Stimulated activated CD4-positive, alpha-beta T cell treated with anti-CD3 and anti-CD28 coated beads, TNF-alpha, amount 100 ng/mL, for 1 hour (primary cell): ENCODE measurements at regions not wholly inside any gene's neighbourhood (a gene's known extent, or its start where the extent isn't known, plus 50 kb on each side); places are given as distances from the start of the nearest gene placed in this dataset.

ENCODE experiments used
- DNase-seq, 3 donors: peaks; one replicate each; pipeline ENCODE4 v3.0.0-alpha.2; 2020; ENCODE audit warnings: low read depth in 3 of 3, low spot score in 1 of 3

DNA sequence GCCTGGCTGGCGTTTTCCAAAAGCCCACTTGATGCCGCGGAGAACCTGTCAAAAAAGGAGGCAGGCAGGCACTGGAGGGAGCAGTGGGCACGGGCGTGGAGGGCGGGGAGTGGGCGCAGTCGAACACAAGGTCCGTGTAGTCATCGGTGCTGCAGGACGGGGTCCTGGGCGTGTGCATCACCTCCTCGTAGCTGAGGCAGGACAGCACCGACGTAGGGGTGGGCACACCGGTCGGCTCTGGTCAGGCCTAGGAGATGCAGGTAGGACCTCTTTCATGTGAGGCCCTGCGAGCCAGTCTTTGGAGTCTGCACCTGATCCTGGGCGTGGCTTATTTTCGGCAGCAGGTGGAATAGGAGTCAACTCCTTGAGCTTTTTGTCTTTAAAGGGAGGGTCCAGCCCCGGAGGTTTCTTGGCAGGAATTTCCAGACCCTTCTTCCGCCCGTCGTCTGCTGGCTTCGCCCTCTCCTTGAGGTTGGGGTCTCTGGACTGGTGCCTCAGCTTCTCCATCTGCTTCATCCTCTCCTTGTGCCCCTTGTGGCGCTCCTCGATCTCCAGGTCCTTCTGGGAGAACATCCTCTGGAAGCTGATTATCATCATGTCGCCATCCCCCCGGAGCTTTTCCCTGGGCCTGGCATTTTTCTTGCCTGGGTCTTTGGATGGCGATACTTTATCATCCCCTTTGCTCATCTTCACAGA, 892.5 kb upstream of the LRRTM1 start:
- DNase-seq: no peak

DNA sequence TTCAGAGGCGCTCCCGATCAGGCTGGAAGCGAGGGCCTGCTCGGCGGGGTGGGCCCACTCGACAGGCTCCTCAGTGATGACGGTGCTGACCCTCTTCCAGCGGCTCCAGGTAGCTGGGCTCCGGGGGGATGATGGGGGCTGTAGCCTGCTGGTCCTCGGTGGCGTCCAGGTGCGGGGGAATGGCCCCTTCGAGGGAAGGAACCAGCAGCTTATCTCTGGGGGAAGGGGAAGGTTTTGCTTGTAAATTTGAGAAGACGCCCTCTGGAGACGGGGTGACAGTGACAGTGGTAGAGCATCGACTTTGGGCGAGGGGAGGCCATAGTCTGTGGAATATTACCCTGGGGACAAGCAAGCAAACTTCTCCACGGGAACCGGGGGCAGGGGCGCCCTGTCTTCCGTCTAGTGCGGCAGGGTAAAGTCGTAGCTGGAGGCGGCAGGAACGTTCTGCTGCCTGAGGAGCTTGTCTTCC, 891.9 kb upstream of the LRRTM1 start:
- DNase-seq: no peak

- no peak for DNase-seq
Measured at GRCh38 chr2:81195774-81196382, 891.3 kb upstream of the LRRTM1 start.

DNA sequence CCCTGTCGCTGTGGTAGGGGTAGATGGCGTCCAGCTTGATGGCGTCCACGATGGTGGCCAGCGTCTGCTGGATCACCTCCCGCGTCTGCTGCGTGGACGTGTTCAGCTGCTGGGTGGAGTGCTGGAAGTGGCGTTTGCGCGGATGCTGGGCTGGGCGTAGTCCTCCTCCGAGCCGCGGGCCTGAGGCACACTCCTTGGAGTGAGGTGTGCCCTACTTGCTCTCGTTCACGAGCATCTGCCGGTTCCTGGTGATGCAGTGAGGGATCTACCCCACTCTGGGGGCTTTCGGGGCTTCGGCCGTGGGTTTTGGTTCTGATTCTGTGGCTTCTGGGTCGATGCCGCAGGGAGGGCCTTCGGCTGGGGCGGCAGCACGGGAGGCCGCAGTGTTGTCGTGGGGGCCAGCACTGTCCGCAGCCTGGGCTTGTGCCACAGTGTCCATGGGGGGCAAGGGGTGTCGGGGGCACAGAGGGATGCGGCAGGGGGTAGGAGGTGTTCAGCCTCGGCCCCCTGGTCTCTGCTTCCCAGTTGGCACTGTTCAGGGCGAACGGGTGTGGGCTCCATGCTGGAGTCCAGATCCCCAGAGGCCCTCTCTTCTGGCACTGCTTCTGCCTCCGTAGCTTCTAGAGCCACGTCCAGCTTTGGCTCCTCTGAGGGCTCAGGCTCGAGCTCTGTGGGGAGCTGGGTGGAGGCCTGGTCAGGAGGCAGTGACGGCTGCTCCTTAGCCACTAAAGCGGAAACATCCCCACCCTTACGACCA, 890.6 kb upstream of the LRRTM1 start:
- no peak for DNase-seq

DNA sequence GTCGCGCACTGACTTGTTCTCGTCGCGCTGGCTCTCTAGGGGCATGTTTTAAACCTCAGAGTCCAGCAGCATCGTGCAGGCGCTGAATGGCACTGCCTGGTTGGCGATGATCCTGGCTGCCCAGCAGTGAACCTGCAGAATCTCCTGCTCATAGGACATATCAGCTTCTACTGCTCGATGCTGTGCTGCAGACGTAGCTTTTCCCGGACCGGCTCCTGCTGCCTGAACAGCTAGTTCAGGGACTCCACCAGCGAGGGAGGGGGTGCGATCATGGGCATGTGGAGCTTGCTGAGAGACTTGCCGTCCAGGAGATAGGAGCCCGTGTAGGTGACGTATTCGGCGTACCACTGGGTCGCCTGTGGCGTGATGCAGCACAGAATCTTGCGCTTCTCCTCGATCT, 890.0 kb upstream of the LRRTM1 start:
- no peak for DNase-seq

DNA sequence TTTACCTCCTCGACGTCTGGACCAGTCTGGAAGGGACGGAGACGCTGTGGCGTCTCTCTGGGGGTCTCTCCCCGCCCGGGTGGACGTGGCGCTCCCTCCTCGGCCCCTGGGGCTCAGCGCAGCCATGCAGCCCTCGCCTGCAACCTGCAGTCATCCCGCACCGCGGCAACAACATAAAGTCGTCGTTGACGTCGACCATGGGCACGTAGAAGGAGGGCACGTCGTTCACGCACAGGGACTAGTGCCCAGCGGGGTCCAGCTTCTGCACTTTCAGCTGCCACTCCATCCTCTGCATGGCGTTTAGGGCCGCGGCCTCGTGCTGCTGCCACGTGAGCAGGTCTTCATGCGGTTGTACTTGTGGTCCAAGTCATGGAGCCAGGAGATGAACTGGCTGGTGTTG, 889.6 kb upstream of the LRRTM1 start:
- DNase-seq: no peak

GRCh38 chr2:81181845-81182244, 877.3 kb upstream of the LRRTM1 start:
- no peak for DNase-seq

- DNase-seq: no peak
Measured at GRCh38 chr2:81171447-81171846, 866.9 kb upstream of the LRRTM1 start.

GRCh38 chr2:81163583-81163982, 859.0 kb upstream of the LRRTM1 start:
- no peak for DNase-seq

DNA sequence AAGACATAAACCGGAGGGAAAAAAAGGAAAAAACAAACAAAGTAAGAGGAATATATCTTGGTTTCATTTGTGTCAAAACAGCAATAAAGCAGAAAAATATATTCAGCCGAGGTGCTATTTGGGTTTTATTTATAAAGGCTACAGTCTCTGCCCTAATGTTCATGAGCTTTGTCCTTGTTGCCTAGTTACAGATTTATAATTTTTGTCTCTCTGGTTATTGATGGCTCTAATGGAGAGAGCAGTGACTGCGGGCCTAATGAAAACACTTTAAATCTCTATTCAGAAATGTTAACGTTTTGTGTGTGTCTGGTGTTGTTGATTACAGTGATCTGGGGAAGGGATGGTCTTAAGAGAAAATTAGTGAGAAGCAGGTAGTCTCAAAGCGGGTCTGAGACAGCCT, 854.0 kb upstream of the LRRTM1 start:
- no peak for DNase-seq

DNA sequence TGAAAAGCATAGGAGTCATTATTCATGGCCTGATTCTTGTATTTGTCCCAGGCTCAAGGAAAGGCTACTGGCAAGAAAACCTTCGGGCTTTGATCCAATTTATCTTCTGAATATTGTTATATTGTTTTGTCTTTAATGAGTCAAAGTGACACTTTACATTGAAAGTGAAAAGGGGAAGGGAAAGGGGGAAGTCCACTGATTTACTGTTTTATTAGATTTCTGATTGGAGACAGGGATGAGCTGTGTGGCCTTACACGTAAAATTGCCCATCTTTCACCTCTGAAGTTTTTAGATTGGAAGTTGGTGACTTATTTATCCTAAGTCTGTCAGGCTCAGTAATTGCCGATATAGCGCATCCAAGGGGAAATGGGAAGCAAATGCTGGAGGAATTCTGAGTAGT, 843.8 kb upstream of the LRRTM1 start:
- DNase-seq: no peak

GRCh38 chr2:81136296-81136695, 831.7 kb upstream of the LRRTM1 start:
- no peak for DNase-seq

GRCh38 chr2:81097361-81097760, 792.8 kb upstream of the LRRTM1 start:
- no peak for DNase-seq

GRCh38 chr2:81093031-81093430, 788.5 kb upstream of the LRRTM1 start:
- no peak for DNase-seq

- no peak for DNase-seq
Measured at GRCh38 chr2:81087646-81088045, 783.1 kb upstream of the LRRTM1 start.

DNA sequence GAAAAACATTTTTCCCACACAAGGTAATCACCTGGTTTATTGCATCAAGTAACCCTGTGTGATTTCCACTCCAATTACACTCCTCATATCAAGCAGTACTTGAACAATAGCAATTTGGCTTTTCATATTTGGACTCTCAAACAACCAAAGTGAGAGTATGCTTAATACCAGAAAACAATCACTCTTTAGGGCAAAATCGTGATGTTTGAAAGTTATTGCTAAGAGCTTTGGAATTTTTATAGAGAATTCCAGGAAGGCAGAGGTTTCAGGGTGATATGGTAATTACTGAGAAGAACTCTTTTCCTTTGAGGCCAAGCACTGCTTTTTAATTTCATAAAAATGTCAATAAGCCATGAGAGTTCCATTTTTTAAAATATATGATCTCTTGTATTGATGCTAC, 779.5 kb upstream of the LRRTM1 start:
- no peak for DNase-seq

DNA sequence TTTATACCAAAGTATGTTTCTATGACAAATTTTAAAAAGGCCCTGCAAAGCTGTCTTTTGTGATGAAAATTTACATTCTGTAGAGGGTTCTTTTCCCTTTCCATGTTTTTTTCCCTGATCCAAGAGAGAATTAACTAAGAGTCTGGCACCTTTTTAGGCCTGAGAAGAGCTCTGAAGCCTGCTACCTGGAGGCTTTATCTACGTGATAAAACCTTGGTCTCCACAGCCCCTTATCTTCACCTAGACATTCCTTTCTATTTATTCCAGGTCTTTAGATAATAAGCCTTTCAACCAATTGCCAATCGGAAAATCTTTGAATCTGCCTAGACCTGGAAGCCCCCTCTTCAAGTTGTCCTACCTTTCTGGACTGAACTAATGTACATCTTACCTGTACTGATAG, 774.1 kb upstream of the LRRTM1 start:
- no peak for DNase-seq

DNA sequence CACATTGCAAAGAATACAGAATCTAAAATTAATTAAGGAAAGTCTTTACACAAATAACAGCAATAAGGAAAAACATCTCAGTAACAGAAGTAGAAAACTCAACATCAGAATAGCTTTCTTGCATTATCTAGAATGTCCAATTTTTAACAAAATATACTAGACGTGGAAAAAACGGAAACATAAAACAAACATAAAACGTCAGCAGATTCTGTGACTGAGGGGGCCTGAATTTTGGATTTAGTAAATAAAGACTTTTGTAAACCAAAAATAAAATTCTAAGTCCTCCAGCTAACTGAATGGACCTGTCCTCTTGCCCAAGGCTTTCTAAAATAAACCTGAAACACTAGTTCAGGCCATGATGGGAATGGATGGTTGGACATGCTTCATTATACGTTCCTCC, 773.5 kb upstream of the LRRTM1 start:
- DNase-seq: no peak

DNA sequence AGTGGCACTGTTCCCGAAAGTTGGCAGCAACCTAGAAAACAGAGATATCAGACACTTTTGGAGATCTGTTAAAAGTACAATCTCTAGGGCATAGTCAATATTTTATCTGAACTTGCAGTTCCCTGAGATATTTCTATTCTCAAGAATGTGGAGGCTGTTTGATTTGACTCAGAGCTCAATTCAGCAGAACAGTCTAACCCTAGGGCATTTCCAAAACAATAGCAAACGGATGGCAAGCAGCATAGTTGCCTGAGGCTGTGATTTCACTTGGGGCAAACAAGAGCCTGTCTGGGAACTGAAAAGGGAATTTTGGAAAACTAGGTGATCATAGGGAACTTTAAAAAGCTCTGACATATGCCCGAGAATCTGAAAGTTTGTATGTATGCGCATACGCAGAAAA, 772.8 kb upstream of the LRRTM1 start:
- DNase-seq: no peak

DNA sequence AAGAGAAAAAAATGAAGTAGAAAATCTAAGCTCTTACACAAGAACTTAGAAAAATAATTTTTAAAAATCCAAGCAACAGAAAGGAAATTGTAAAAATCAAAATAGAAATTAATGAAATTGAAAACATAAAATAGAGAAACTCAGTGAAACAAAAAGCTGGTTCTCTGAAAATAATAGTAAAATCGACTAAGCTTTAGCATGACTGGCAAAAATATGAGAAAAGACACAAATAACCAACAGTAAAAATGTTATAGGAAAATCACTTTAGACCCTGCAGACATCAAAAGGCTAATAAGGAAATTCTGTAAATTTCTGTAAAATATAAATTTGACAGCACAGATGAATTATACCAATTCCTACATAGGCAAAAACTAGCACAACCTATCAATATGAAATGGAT, 768.9 kb upstream of the LRRTM1 start:
- DNase-seq: no peak

DNA sequence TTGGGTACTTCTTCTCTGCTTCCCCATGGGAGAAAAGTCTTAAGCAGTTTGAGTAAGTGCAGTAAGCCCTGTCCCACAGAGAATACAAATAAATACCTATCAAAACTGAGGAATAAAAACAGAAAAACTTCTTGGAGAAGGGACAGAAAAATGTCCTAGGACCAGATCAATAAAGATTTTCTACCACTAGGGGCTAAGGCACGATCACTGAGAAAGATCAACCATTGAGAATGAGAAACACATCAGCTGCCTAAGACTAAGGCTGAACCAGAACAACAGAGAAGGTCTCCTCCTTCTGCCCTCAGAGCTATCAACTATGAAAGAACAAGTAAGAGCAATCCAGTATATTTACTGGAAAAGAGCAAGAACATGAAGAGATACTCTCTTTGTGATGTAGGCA, 763.6 kb upstream of the LRRTM1 start:
- no peak for DNase-seq

DNA sequence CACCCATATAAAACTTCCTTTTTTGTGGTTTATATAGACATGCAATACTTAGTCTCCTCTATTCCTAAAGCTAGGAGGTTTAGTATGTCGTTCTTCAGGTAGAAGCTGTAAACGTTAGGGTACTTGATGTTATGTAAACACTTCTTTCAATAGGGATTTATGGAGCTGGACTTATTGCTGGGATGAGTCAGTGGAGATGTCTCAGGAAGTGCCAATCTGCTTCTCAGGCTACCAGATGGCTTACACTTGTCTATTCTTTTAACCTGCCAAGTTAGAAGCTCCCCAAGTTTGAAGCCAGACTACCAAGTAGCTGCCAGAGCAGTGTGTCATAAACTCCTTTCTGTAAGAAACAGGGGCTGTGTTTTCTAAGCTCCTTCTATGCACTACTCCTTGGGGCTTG, 756.5 kb upstream of the LRRTM1 start:
- DNase-seq: no peak
